Epithelial cell of proximal tubule (primary cell): ENCODE measurements at regions not wholly inside any gene's neighbourhood (a gene's known extent, or its start where the extent isn't known, plus 50 kb on each side); places are given as distances from the start of the nearest gene placed in this dataset.

ENCODE experiments used
- DNase-seq: peaks from one replicate; pipeline ENCODE4 v3.0.0-alpha.2; 2011; ENCODE audit warnings: low read depth
- H3K4me3 ChIP-seq: 2 replicates; pipeline ENCODE4 v1.5.1; 2011; ENCODE audit warnings: low read depth, mild to moderate bottlenecking, low read length
- TF ChIP-seq, protein P1 (sequence below): conservative IDR thresholded peaks from 2 replicates; pipeline ENCODE4 v1.5.1; 2012; ENCODE audit warnings: low read depth, mild to moderate bottlenecking, low read length

DNA sequence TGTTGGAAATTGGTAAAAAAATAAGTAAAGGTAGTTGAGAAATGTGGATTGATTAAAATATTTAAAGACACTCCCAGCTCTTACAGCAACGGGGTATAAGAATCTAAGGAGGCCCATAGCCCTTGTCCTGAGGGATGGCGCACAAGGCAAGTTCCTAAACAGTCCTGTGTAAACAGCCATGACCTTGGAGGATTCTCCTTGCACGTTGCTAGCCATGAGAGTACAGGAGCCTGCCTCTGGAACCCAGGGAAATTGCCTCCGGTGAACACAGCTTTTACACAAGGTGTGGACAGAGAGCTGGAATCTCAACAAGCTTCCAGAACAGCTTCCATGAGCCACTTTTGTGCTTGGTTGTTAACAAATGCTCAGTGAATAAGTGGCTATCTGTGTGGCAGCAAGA, 378.2 kb downstream of the FOXO1 start:
- H3K4me3 ChIP-seq = no peak overlapping the region
- TF ChIP-seq, protein P1, sequence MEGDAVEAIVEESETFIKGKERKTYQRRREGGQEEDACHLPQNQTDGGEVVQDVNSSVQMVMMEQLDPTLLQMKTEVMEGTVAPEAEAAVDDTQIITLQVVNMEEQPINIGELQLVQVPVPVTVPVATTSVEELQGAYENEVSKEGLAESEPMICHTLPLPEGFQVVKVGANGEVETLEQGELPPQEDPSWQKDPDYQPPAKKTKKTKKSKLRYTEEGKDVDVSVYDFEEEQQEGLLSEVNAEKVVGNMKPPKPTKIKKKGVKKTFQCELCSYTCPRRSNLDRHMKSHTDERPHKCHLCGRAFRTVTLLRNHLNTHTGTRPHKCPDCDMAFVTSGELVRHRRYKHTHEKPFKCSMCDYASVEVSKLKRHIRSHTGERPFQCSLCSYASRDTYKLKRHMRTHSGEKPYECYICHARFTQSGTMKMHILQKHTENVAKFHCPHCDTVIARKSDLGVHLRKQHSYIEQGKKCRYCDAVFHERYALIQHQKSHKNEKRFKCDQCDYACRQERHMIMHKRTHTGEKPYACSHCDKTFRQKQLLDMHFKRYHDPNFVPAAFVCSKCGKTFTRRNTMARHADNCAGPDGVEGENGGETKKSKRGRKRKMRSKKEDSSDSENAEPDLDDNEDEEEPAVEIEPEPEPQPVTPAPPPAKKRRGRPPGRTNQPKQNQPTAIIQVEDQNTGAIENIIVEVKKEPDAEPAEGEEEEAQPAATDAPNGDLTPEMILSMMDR = no peak
- DNase-seq = no peak

DNA sequence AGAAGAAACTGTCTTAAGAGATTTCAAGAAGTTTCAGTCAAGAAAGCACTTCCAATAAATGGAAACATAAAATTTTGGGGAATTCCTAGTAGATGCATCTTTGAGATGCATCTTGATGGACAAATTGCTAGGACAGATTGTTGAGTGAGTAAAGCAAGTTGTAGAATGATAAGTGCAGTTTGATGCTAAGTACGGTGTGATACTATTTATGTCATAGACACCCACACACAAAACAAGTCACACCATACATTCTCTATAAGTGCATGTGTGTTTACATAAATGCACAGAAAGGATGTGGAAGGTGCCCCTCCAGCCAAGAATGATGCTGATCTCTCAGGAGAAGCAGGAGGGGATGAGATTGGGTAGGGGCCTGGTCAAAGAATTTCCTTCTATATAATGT, 375.7 kb downstream of the FOXO1 start:
- TF ChIP-seq, protein P1 = no peak
- DNase-seq = no peak
- H3K4me3 ChIP-seq = no peak overlapping the region

DNA sequence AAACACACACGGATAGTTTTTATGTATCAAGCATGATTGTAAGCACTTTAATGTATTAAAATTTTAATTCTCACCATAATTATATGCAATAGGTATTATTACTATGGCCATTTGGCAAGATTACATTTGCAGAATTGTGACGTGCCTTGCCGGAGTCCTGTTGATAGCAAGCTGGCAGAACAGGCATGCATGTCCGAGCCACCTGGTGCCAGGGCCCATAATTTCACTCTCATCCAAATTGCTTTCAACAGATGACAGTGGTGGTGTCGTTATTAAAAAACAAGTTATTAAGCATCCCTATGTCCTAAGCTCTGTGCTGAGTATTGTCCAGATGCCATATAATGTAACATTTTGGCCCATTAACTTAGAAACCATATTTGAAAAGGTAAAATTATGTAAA, 374.3 kb downstream of the FOXO1 start:
- no peak for DNase-seq
- no peak overlapping the region for H3K4me3 ChIP-seq
- TF ChIP-seq, protein P1 = no peak

DNA sequence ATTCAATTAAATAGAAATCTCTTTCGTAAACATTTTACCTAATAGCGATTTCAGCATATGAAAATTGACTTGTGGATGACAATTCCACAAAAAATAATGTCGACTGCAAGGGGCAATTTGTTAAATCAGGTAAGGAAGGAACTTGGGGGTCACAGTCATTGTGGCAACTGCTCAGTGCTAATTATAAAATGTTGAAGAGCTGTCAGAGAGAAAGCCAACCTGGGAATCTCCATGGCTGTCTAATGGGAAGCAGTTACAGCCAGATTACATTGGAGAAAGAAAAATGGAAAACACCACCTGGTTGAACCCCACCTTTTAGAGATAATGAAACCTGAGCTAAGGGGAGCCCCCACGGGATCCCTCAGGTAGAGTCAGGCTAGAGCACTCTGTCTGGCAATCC, 373.9 kb downstream of the FOXO1 start:
- no peak overlapping the region for H3K4me3 ChIP-seq
- DNase-seq = no peak
- TF ChIP-seq, protein P1 = no peak

DNA sequence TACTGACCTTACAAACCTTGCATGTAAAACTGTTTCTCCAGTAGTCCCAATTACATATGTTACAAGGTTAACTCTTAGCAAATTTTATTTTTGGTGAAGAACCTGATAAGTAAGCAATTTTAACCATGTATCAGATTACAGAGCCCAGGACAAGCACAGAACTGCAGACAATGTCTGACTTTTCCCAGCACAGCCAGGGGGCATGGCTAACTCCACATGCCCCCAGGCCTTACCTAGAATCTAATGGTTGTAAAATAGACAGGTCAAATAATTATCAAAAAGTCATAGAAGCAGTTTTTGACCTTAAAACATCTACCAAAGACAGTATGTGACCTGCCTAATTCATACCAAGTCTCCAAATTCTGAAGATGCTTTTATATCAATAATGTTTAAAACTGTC, 364.1 kb downstream of the FOXO1 start:
- TF ChIP-seq, protein P1 = no peak
- no peak overlapping the region for H3K4me3 ChIP-seq
- no peak for DNase-seq

DNA sequence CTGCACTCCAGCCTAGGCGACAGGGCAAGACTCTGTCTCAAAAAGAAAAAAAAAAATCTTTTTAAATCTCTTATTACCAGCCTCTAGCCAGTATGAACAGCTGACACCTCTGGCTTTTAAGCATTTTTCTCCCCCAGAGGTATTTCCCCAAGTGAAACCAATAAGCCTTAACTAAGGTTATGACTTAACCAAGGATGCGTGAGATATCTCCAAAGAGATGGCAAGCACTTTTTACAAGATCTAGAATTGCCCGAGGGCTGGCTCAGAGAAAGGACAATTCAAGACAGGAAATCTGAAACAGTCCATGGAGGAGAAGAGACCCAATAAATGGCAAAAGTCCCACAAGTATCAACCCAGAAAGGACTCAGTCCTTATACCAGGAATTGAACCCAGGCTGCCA, 362.1 kb downstream of the FOXO1 start:
- DNase-seq = no peak
- no peak overlapping the region for H3K4me3 ChIP-seq
- TF ChIP-seq, protein P1 = no peak

DNA sequence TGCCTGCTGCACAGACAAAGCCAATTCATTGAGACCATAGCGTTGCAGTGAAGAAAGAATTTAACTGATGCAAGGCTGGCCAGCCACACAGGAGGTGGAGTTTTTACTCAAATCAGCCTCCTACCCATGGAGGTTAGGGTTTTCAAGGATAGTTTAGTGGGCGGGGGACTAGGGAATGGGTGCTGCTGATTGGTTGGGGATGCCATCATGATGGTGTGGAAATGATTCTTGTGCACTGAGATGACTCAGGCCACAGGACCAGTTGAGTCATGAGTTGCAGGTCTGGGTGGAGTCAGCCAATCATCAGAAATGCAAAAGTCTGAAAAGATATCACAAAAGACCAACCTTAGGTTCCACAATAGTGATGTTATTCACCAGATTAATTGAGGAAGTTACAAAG, 359.6 kb downstream of the FOXO1 start:
- DNase-seq = no peak

More for the DNA sequence above, 359.6 kb downstream of the FOXO1 start:
- no peak overlapping the region for H3K4me3 ChIP-seq
- TF ChIP-seq, protein P1 = no peak
